Esophagus muscularis mucosa (tissue), 4 donors: ENCODE measurements at regions not wholly inside any gene's neighbourhood (a gene's known extent, or its start where the extent isn't known, plus 50 kb on each side); places are given as distances from the start of the nearest gene placed in this dataset.
A peak's percentile ranks its signal among the peaks of the same experiment; 100 is the strongest.
"Not testable (repeated sequence)": the region's sequence is repeated elsewhere in the genome, so short reads cannot be mapped to it uniquely, and the experiment has no call there.

Source experiments
- DNase-seq: peaks from one replicate; pipeline ENCODE4 v3.0.0-alpha.2; 2017; ENCODE audit errors: extremely low spot score
- H3K27ac ChIP-seq, 4 donors: fragments of 200-600 bp; sonication (generic); replicated peaks in 1 of 4; 1 replicate in 3 of 4; 2 replicates in 1 of 4; pipeline ENCODE4 v1.5.1; 2016 to 2019; ENCODE audit warnings: mild to moderate bottlenecking in 1 of 4
- H3K27me3 ChIP-seq, 4 donors: fragments of 200-600 bp; sonication (generic); one replicate each; pipeline versions ENCODE4 v1.5.1 to v1.6.0; 2016 to 2019
- H3K36me3 ChIP-seq, 4 donors: fragments of 200-600 bp; sonication (generic); one replicate each; pipeline ENCODE4 v1.5.1; 2016 to 2019
- H3K4me1 ChIP-seq, 4 donors: fragments of 200-600 bp; sonication (generic); one replicate each; pipeline ENCODE4 v1.5.1; 2016 to 2019
- H3K4me3 ChIP-seq, 4 donors: fragments of 200-600 bp; sonication (generic); 1 replicate in 2 of 4; 2 replicates in 2 of 4; pipeline ENCODE4 v1.5.1; 2016 to 2019; ENCODE audit warnings: mild to moderate bottlenecking in 4 of 4, moderate library complexity in 1 of 4
- H3K9me3 ChIP-seq, 4 donors: fragments of 200-600 bp; sonication (generic); 1 replicate in 3 of 4; 2 replicates in 1 of 4; pipeline ENCODE4 v1.5.1; 2016 to 2019
- EP300 ChIP-seq: sonication (generic); formaldehyde crosslinking; IDR thresholded peaks from one replicate; pipeline ENCODE4 v1.6.1; 2017; ENCODE audit warnings: antibody characterized with exemption
- POLR2A ChIP-seq: fragments of 450-650 bp; IDR thresholded peaks from one replicate; pipeline ENCODE4 v1.6.1; 2017; ENCODE audit warnings: antibody characterized with exemption, moderate library complexity, mild to moderate bottlenecking, low read depth
- POLR2AphosphoS5 ChIP-seq, 2 donors: sonication (generic); formaldehyde crosslinking; IDR thresholded peaks; one replicate each; pipeline ENCODE4 v1.6.1; 2017; ENCODE audit warnings: antibody characterized with exemption in 2 of 2
- WGBS: methylation state at CpG from one replicate; pipeline ENCODE4 v1.1.5; 2018; 5-methylcytosine and 5-hydroxymethylcytosine counted together
- intact Hi-C: fragments of 100-400 bp; cut with DNase I; formaldehyde crosslinking; loops from one replicate; pipeline ENCODE4 v1.15.1; 2023
- TF ChIP-seq, protein P1 (sequence below), 3 experiments: fragments of 200-600 bp in 2 of 3; fragments of 450-650 bp in 1 of 3; sonication (generic) in 2 of 3; IDR thresholded peaks; one replicate each; pipeline ENCODE4 v1.5.1; 2017 to 2019; ENCODE audit warnings: antibody characterized with exemption in 3 of 3, mild to moderate bottlenecking in 2 of 3, moderate library complexity in 1 of 3

- Histone ChIP-seq H3K27ac (no peak overlapping the region), H3K9me3 (no peaks in the 10 kb centered on the region), H3K4me3 (no peak overlapping the region), H3K4me1 (no peaks in the 10 kb centered on the region), H3K36me3 (no peaks in the 10 kb centered on the region), H3K27me3 (peaks cover 0 to 10% (median 0%) of the 10 kb centered on the region in 4 donors)
- WGBS: 90% methylated on average over 1 of the region's 1 CpG
- no peak for DNase-seq
- TF ChIP-seq EP300: no peak
- TF ChIP-seq, protein P1, sequence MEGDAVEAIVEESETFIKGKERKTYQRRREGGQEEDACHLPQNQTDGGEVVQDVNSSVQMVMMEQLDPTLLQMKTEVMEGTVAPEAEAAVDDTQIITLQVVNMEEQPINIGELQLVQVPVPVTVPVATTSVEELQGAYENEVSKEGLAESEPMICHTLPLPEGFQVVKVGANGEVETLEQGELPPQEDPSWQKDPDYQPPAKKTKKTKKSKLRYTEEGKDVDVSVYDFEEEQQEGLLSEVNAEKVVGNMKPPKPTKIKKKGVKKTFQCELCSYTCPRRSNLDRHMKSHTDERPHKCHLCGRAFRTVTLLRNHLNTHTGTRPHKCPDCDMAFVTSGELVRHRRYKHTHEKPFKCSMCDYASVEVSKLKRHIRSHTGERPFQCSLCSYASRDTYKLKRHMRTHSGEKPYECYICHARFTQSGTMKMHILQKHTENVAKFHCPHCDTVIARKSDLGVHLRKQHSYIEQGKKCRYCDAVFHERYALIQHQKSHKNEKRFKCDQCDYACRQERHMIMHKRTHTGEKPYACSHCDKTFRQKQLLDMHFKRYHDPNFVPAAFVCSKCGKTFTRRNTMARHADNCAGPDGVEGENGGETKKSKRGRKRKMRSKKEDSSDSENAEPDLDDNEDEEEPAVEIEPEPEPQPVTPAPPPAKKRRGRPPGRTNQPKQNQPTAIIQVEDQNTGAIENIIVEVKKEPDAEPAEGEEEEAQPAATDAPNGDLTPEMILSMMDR (IDR thresholded peaks at IDR 0.05): no peak
- no peak for TF ChIP-seq POLR2A
- no peak for TF ChIP-seq POLR2AphosphoS5 (IDR thresholded peaks at IDR 0.05)
- intact Hi-C loops: no loop called here
Measured at GRCh38 chr10:2883238-2883637, 184.1 kb upstream of the PFKP start.

DNA sequence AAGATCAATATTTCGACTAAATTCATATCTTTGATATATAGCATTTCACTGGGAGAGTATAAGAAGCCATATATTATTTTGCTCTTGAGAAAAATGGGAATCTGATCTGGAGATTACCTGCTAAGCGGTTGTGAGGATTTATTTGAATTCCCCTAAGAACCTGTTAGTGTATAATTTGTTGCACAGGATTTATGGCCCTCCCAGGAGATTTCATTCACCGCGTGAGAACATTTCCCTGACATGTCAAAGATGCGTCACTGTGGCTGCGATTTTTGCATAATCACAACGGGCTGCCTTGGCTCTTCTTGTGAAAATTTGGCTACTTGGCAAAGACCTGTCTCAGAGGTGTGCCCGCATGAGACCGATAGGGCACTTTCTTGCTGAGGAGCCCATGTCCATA, 184.7 kb upstream of the PFKP start:
- intact Hi-C loops: no loop called here
- no peaks in the 10 kb centered on the region for H3K4me1 ChIP-seq
- H3K27ac ChIP-seq: no peak overlapping the region
- H3K4me3 ChIP-seq: no peak overlapping the region
- 69% methylated on average over 9 of the region's 9 CpGs for WGBS
- H3K9me3 ChIP-seq: no peaks in the 10 kb centered on the region
- H3K27me3 ChIP-seq: peaks cover 0 to 10% (median 0%) of the 10 kb centered on the region in 4 donors
- TF ChIP-seq EP300 (no peak), POLR2AphosphoS5 (IDR thresholded peaks at IDR 0.05) (no peak), POLR2A (no peak)
- TF ChIP-seq, protein P1 (IDR thresholded peaks at IDR 0.05): no peak
- no peaks in the 10 kb centered on the region for H3K36me3 ChIP-seq
- DNase-seq: no peak

GRCh38 chr10:2881720-2882620, 185.4 kb upstream of the PFKP start:
- Histone ChIP-seq H3K9me3 (no peaks in the 10 kb centered on the region), H3K36me3 (no peaks in the 10 kb centered on the region), H3K27ac (no peak overlapping the region), H3K4me3 (no peak overlapping the region), H3K4me1 (no peaks in the 10 kb centered on the region), H3K27me3 (peaks cover 0 to 10% (median 0%) of the 10 kb centered on the region in 4 donors)
- no peak for TF ChIP-seq EP300
- TF ChIP-seq, protein P1 (IDR thresholded peaks at IDR 0.05): no peak
- no peak for TF ChIP-seq POLR2A
- TF ChIP-seq POLR2AphosphoS5 (IDR thresholded peaks at IDR 0.05): no peak
- DNase-seq: no peak
- intact Hi-C loops: no loop called here
- WGBS: 47% methylated on average over 6 of the region's 6 CpGs

- H3K9me3 ChIP-seq, H3K27ac ChIP-seq, DNase-seq, intact Hi-C loops, H3K36me3 ChIP-seq, H3K4me1 ChIP-seq, H3K4me3 ChIP-seq: not testable (repeated sequence)
- peaks cover 0 to 12% (median 0%) of the 10 kb centered on the region in 4 donors for H3K27me3 ChIP-seq
- 91% methylated on average over 2 of the region's 2 CpGs for WGBS
Measured at GRCh38 chr10:2880050-2880449, 187.3 kb upstream of the PFKP start.

- intact Hi-C loops: no loop called here
- DNase-seq: peak; percentile 60
- Histone ChIP-seq H3K27me3 (peaks cover 0 to 16% (median 0%) of the 10 kb centered on the region in 4 donors), H3K36me3 (no peaks in the 10 kb centered on the region), H3K9me3 (no peaks in the 10 kb centered on the region), H3K4me3 (no peak overlapping the region), H3K27ac (no peak overlapping the region), H3K4me1 (no peaks in the 10 kb centered on the region)
- TF ChIP-seq, protein P1 (IDR thresholded peaks at IDR 0.05): no peak
- TF ChIP-seq POLR2A (no peak), POLR2AphosphoS5 (IDR thresholded peaks at IDR 0.05) (no peak), EP300 (no peak)
- 92% methylated on average over 8 of the region's 8 CpGs for whole genome bisulfite sequencing
Measured at GRCh38 chr10:2878818-2879217, 188.5 kb upstream of the PFKP start.
